ENCODE measurements at regions not wholly inside any gene's neighbourhood (a gene's known extent, or its start where the extent isn't known, plus 50 kb on each side); places are given as distances from the start of the nearest gene placed in this dataset.

GRCh38 chr12:67424784-67425183, 155.6 kb downstream of the CAND1 start:
- Histone ChIP-seq H3K36me3 (ENCODE audit: control insufficient read depth in 1 of 2, insufficient read depth in 2 of 2, low read length in 2 of 2) (no peaks in the 10 kb centered on the region), H3K27ac (ENCODE audit: low read depth, low read length) (no peak overlapping the region), H2BK120ac (ENCODE audit: insufficient read depth, low read length, poor library complexity) (no peak overlapping the region), H3K27me3 (ENCODE audit: insufficient read depth, low read length) (no peaks in the 10 kb centered on the region), H3K4ac (ENCODE audit: low read depth, low read length) (no peak overlapping the region), H3K4me2 (ENCODE audit: low read length) (no peak overlapping the region), H4K8ac (ENCODE audit: low read depth, low read length) (no peak overlapping the region), H3K4me3 (ENCODE audit: low read depth, low read length) (no peak overlapping the region), H3K79me1 (ENCODE audit: low read length) (peaks cover 5% of the 10 kb centered on the region), H3K14ac (ENCODE audit: low read length) (no peak overlapping the region), H2BK12ac (ENCODE audit: low read length) (no peak overlapping the region), H2AK5ac (ENCODE audit: low read length) (no peak overlapping the region), H2AFZ (ENCODE audit: insufficient read depth, low read length, poor library complexity) (no peak overlapping the region), H3K9ac (ENCODE audit: low read length) (no peak overlapping the region), H3K4me1 (ENCODE audit: control insufficient read depth in 1 of 2, insufficient read depth in 2 of 2, low read length in 2 of 2) (peaks cover 8 to 12% of the 10 kb centered on the region in 2 experiments), H3K23ac (ENCODE audit: low read length) (no peak overlapping the region), H3K9me3 (ENCODE audit: insufficient read depth, low read depth, low read length) (no peaks in the 10 kb centered on the region), H2BK5ac (ENCODE audit: low read depth, low read length, poor library complexity) (no peak overlapping the region), H4K91ac (ENCODE audit: low read depth, low read length) (no peak overlapping the region), H3K79me2 (ENCODE audit: control insufficient read depth, insufficient read depth, low read length, poor library complexity) (no peaks in the 10 kb centered on the region), H3K18ac (ENCODE audit: low read length) (no peak overlapping the region), H4K12ac (ENCODE audit: low read depth, low read length) (no peak overlapping the region)
- peak; percentile 76 to 84 for DNase-seq
- no CpG with 5 or more reads among the region's 1 CpG for WGBS (ENCODE audit: extremely low coverage, insufficient coverage, insufficient read length)

GRCh38 chr12:67425394-67425793, 156.2 kb downstream of the CAND1 start:
- no CpG with 5 or more reads among the region's 1 CpG for WGBS (ENCODE audit: extremely low coverage, insufficient coverage, insufficient read length)
- H3K27ac ChIP-seq (ENCODE audit: low read depth, low read length), result no peak overlapping the region
- no peak overlapping the region for H2AFZ ChIP-seq (ENCODE audit: insufficient read depth, low read length, poor library complexity)
- no peak overlapping the region for H4K12ac ChIP-seq (ENCODE audit: low read depth, low read length)
- H3K36me3 ChIP-seq (ENCODE audit: control insufficient read depth in 1 of 2, insufficient read depth in 2 of 2, low read length in 2 of 2), result no peaks in the 10 kb centered on the region
- H2BK120ac ChIP-seq (ENCODE audit: insufficient read depth, low read length, poor library complexity), result no peak overlapping the region
- no peaks in the 10 kb centered on the region for H3K27me3 ChIP-seq (ENCODE audit: insufficient read depth, low read length)
- H2AK5ac ChIP-seq (ENCODE audit: low read length), result no peak overlapping the region
- H3K18ac ChIP-seq (ENCODE audit: low read length), result no peak overlapping the region
- no peak overlapping the region for H3K4me2 ChIP-seq (ENCODE audit: low read length)
- H4K8ac ChIP-seq (ENCODE audit: low read depth, low read length), result no peak overlapping the region
- no peak overlapping the region for H3K23ac ChIP-seq (ENCODE audit: low read length)
- H3K9ac ChIP-seq (ENCODE audit: low read length), result no peak overlapping the region
- H3K9me3 ChIP-seq (ENCODE audit: insufficient read depth, low read depth, low read length), result no peaks in the 10 kb centered on the region
- H3K4ac ChIP-seq (ENCODE audit: low read depth, low read length), result no peak overlapping the region
- H3K4me1 ChIP-seq (ENCODE audit: control insufficient read depth in 1 of 2, insufficient read depth in 2 of 2, low read length in 2 of 2), result peaks cover 7 to 10% of the 10 kb centered on the region in 2 experiments
- H3K14ac ChIP-seq (ENCODE audit: low read length), result no peak overlapping the region
- no peaks in the 10 kb centered on the region for H3K79me2 ChIP-seq (ENCODE audit: control insufficient read depth, insufficient read depth, low read length, poor library complexity)
- H4K91ac ChIP-seq (ENCODE audit: low read depth, low read length), result no peak overlapping the region
- DNase-seq, result no peak
- H3K4me3 ChIP-seq (ENCODE audit: low read depth, low read length), result no peak overlapping the region
- H2BK12ac ChIP-seq (ENCODE audit: low read length), result no peak overlapping the region
- H3K79me1 ChIP-seq (ENCODE audit: low read length), result peaks cover 5% of the 10 kb centered on the region
- no peak overlapping the region for H2BK5ac ChIP-seq (ENCODE audit: low read depth, low read length, poor library complexity)

GRCh38 chr12:67426067-67426466, 156.9 kb downstream of the CAND1 start:
- Histone ChIP-seq H2BK120ac (ENCODE audit: insufficient read depth, low read length, poor library complexity) (no peak overlapping the region), H3K79me2 (ENCODE audit: control insufficient read depth, insufficient read depth, low read length, poor library complexity) (no peaks in the 10 kb centered on the region), H2AK5ac (ENCODE audit: low read length) (no peak overlapping the region), H3K36me3 (ENCODE audit: control insufficient read depth in 1 of 2, insufficient read depth in 2 of 2, low read length in 2 of 2) (no peaks in the 10 kb centered on the region), H3K14ac (ENCODE audit: low read length) (no peak overlapping the region), H3K23ac (ENCODE audit: low read length) (no peak overlapping the region), H3K27me3 (ENCODE audit: insufficient read depth, low read length) (no peaks in the 10 kb centered on the region), H3K4me1 (ENCODE audit: control insufficient read depth in 1 of 2, insufficient read depth in 2 of 2, low read length in 2 of 2) (peaks cover 4 to 6% of the 10 kb centered on the region in 2 experiments), H3K79me1 (ENCODE audit: low read length) (peaks cover 5% of the 10 kb centered on the region), H3K4me2 (ENCODE audit: low read length) (no peak overlapping the region), H4K91ac (ENCODE audit: low read depth, low read length) (no peak overlapping the region), H3K27ac (ENCODE audit: low read depth, low read length) (no peak overlapping the region), H4K8ac (ENCODE audit: low read depth, low read length) (no peak overlapping the region), H3K18ac (ENCODE audit: low read length) (no peak overlapping the region), H2AFZ (ENCODE audit: insufficient read depth, low read length, poor library complexity) (no peak overlapping the region), H3K9me3 (ENCODE audit: insufficient read depth, low read depth, low read length) (no peaks in the 10 kb centered on the region), H2BK5ac (ENCODE audit: low read depth, low read length, poor library complexity) (no peak overlapping the region), H3K4me3 (ENCODE audit: low read depth, low read length) (no peak overlapping the region), H2BK12ac (ENCODE audit: low read length) (no peak overlapping the region), H3K9ac (ENCODE audit: low read length) (no peak overlapping the region), H3K4ac (ENCODE audit: low read depth, low read length) (no peak overlapping the region), H4K12ac (ENCODE audit: low read depth, low read length) (no peak overlapping the region)
- no peak for DNase-seq
- WGBS (ENCODE audit: extremely low coverage, insufficient coverage, insufficient read length), result no CpG with 5 or more reads among the region's 2 CpGs

- H4K12ac ChIP-seq (ENCODE audit: low read depth, low read length), result no peak overlapping the region
- no peak overlapping the region for H3K4me2 ChIP-seq (ENCODE audit: low read length)
- no peak overlapping the region for H4K91ac ChIP-seq (ENCODE audit: low read depth, low read length)
- H3K18ac ChIP-seq (ENCODE audit: low read length), result no peak overlapping the region
- H3K27ac ChIP-seq (ENCODE audit: low read depth, low read length), result no peak overlapping the region
- no peak overlapping the region for H3K9ac ChIP-seq (ENCODE audit: low read length)
- H4K8ac ChIP-seq (ENCODE audit: low read depth, low read length), result no peak overlapping the region
- H3K27me3 ChIP-seq (ENCODE audit: insufficient read depth, low read length), result no peaks in the 10 kb centered on the region
- DNase-seq, result no peak
- H3K23ac ChIP-seq (ENCODE audit: low read length), result no peak overlapping the region
- no peak overlapping the region for H3K4me3 ChIP-seq (ENCODE audit: low read depth, low read length)
- no CpG with 5 or more reads among the region's 4 CpGs for WGBS (ENCODE audit: extremely low coverage, insufficient coverage, insufficient read length)
- no peaks in the 10 kb centered on the region for H3K9me3 ChIP-seq (ENCODE audit: insufficient read depth, low read depth, low read length)
- H2BK120ac ChIP-seq (ENCODE audit: insufficient read depth, low read length, poor library complexity), result no peak overlapping the region
- H3K79me2 ChIP-seq (ENCODE audit: control insufficient read depth, insufficient read depth, low read length, poor library complexity), result no peaks in the 10 kb centered on the region
- no peak overlapping the region for H2BK5ac ChIP-seq (ENCODE audit: low read depth, low read length, poor library complexity)
- no peak overlapping the region for H3K4ac ChIP-seq (ENCODE audit: low read depth, low read length)
- H2BK12ac ChIP-seq (ENCODE audit: low read length), result no peak overlapping the region
- peaks cover 4 to 6% of the 10 kb centered on the region in 2 experiments for H3K4me1 ChIP-seq (ENCODE audit: control insufficient read depth in 1 of 2, insufficient read depth in 2 of 2, low read length in 2 of 2)
- no peak overlapping the region for H3K14ac ChIP-seq (ENCODE audit: low read length)
- H2AK5ac ChIP-seq (ENCODE audit: low read length), result no peak overlapping the region
- H3K79me1 ChIP-seq (ENCODE audit: low read length), result peaks cover 5% of the 10 kb centered on the region
- no peak overlapping the region for H2AFZ ChIP-seq (ENCODE audit: insufficient read depth, low read length, poor library complexity)
- H3K36me3 ChIP-seq (ENCODE audit: control insufficient read depth in 1 of 2, insufficient read depth in 2 of 2, low read length in 2 of 2), result no peaks in the 10 kb centered on the region
Observed at GRCh38 chr12:67427336-67427735, 158.2 kb downstream of the CAND1 start.
